HG03159 (cell line): ENCODE measurements at regions not wholly inside any gene's neighbourhood (a gene's known extent, or its start where the extent isn't known, plus 50 kb on each side); places are given as distances from the start of the nearest gene placed in this dataset.
"Not testable (repeated sequence)": the region's sequence is repeated elsewhere in the genome, so short reads cannot be mapped to it uniquely, and the experiment has no call there.

Experiments
- ATAC-seq: cut with Tn5 transposase; IDR thresholded peaks from one replicate; pipeline ENCODE4 v1.9.1; 2021; ENCODE audit warnings: mild to moderate bottlenecking, moderate library complexity; ENCODE audit not compliant: unreplicated experiment

- ATAC-seq, result no peak
Measured at GRCh38 chr12:28023156-28023887, 50.8 kb upstream of the PTHLH start.

DNA sequence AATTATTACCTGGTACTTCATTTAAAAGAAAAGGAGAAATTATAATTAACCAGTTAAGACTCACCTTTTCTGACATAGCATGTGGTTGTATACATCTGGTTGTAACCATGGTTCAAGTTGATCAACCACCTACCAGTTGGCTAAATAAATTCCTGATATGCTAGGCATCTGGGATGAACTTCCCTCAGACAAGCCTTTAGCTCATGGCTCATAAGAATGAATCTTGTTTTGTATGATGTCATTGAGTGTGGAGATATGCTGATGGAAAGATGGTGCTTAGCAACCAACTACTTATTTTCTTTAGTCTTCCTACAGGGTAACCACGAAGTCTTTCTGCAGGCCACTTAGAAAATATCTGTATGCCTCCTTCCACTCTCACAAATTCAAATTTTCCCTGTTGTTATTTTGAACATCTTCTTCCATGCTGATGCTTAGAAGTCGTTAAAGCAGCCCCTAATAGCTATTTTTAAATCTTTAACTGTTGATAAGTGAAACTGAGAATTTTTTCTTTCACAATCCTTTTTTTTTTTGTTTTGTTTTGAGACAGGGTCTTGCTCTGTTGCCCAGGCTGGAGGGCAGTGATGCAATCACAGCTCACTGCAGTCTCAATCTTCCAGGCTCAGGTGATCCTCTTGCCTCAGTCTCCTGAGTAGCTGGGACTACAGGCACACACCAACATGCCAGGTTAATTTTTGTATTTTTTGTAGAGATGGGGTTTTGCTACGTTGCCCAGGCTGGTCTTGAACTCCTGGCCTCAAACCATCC, 51.9 kb upstream of the PTHLH start:
- ATAC-seq, result no peak

GRCh38 chr12:28025821-28026505, 53.4 kb upstream of the PTHLH start:
- ATAC-seq, result no peak

GRCh38 chr12:28026701-28027100, 54.2 kb upstream of the PTHLH start:
- ATAC-seq, result no peak

DNA sequence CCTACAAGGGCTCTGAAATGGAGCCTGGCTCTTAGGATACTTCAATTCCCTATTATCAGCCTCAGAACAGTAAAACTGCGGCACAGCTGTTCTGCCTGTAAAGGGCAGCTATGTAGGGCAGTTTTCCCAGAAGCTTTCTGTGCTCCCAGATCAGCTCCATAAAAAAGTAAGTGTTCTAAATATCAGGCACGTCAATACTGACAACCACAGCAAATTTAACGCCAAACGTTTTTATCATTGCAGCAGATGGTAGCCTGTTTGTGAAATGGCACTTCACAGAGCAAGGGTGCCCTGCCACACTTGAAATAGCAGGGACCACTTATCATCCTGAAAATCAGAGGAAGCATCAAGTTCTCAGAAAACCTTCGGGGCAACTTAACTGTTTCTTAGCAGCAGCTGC, 54.8 kb upstream of the PTHLH start:
- no peak for ATAC-seq

DNA sequence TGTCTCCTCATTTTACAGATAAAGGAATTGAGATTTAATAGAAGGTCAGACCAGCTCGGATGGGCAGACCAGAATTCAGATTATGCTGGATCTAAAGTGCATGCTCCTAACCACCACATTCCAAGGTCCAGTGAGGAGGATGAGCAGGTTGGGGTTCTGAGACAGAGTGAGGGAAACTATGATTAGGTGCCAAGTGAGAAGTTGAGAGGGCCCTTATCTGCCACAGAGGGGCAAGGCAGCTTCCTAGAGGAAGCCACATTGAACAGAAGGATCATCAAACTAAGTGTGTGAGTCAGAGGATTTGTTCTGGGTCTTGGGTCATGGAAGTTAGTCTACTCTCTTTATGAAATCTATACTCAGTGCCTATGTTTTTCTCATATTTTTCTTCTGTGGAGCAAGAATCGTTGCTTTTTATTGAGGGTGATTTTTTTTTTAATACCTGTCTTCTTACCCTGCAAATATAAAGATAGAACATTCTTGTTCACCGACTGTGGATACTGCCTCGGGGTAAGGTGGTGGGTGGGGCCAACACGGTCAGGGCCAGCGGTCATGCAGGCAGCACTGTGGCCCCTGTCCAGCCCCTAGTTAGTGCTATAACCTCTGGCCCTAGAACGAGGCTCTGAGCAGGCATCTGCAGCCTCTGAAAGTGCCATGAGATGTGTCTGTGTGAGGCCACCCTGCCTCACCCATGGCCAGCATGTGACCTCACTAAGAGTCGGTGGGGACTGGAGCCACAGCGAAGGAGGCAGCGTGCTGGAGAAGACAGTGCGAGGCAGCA, 55.6 kb upstream of the PTHLH start:
- no peak for ATAC-seq

DNA sequence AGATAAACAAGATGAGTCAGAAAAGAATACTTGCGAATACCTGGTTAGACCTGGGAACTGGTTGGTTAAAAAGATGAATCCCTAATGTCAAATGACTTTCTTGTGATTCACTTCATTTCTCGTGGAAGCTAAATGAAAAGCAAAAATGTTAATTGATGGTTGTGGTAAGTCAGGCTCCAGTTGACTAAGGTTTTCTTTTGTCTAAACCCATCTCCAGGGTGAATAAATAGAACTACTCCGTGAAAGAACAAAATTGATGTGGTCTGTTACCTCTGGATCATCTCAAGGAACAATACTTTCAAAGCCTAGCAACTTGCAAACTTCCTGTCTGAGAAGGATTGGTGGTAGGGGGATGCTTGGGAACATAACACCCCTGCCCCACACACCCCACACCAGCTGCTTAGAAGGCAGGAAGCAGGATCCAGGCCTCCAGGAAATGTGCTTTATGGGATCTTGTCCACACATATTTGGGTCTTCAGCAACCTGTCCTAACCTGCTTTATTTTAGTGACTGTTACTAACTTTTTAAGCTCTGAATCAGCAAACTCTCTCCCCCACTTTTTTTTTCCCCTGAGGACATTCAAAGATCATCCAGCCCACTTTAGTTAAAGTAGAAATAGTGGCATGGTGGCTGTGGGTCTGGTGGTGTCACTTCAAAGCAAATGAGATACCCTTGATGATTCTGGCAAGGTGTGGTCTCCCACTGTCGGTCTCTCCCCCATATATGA, 60.4 kb upstream of the PTHLH start:
- ATAC-seq, result no peak

DNA sequence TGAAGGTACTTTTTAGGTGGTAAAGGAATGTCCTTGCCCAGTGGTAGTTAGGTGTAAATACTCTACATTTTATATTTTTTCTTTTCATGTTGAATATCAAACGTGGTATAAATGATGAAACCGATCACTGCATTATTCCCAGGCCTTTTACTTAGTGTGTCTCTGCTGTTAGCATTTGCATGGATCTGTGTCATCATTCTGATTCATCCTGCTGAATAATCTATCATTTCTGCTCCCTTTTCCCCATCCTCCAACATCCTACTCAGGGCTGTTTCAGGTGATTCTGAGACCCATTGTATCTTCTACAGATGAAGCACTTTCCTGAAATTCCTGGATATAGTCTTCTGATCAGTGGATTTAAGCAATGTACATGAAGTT, 61.0 kb upstream of the PTHLH start:
- no peak for ATAC-seq

GRCh38 chr12:28034271-28034670, 61.7 kb upstream of the PTHLH start:
- ATAC-seq, result no peak

DNA sequence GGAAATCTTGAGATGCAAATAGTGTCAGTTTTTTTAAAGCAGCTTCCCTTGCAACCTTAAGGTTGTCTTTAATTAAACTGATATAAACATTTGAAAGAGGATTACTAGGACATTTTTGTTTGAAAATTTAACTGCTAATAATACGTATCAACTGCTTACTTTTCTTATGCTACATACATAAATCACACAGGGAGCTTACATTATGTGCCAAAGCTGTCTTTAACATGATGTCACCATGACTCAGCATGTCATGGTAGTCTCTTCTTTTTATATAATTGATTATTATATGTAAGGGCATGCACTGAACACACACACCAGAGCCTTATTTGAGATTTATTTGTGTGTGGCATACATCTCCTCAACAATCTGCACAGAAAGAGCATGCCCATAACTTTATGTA, 63.0 kb upstream of the PTHLH start:
- ATAC-seq, result no peak

- no peak for ATAC-seq
Measured at GRCh38 chr12:28036940-28037339, 64.4 kb upstream of the PTHLH start.

DNA sequence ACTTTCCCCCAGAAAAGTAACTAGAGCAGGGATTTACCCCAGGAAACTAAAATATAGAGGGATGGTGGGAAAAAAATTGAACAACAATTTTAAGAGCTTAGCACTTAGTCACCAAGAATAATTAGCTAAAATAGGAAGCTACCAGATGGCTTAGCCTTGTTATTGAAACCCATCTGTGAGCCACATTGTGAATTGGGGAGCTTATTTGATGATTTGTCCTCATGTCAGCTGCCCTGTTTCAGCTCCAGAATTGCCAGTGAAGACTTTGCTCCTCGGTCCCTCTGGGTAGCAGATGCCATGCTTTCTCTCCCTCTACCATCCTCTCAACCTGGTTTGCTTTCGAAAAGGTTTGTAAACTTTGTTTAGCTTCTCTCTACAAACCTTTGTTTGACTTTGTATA, 67.7 kb upstream of the PTHLH start:
- ATAC-seq, result no peak

DNA sequence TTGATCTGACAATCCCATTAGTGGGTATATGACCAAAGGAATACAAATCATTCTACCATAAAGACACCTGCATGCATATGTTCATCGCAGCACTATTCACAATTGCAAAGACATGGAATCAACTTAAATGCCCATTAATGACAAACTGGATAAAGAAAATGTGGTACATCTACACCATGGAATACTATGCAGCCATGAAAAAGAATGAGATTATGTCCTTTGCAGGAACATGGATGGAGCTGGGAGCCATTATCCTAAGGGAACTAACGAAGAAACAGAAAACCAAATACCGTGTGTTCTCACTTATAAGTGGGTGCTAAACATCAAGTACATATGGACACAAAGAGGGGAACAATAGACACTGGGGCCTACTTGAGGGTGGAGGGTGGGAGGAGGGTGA, 74.1 kb upstream of the PTHLH start:
- ATAC-seq, result not testable (repeated sequence)

DNA sequence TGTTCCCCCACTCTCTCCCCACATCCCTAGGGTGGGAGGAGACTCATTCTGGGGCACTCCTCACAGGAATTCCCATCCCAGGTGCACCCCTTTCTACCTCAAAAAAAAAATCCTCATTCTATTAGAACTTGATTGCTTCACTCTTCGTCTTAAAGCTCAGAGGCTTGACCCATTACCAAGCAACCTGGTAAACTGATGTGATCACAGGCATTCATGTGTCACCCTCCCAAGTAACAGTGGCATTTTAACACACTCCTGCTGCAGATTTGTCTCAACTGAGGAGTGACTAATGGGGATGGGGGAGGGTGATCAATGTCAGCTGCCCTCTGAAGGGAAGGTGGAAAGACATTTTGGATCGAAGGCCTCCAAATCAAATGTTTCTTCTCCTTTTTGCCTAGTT, 78.1 kb upstream of the PTHLH start:
- no peak for ATAC-seq

- no peak for ATAC-seq
Measured at GRCh38 chr12:28051516-28052354, 79.2 kb upstream of the PTHLH start.

DNA sequence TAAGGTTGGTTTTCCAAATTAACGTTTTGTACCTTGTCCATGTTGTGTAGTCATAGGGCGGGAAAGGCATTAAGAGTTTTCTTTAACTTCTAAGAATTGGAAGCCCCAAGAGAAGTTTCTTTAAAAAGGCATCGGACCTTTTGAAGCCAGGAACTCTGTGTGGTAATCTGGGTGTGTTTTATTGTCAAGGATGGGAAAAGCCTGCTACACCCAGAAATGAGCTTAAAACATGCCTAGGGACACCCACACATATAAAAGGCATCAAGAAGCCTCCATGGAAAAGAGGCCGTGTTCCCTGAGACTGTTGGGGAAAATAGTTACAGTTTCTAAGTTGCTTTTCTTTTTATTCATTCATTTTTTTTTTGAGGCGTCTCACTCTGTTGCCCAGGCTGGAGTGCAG, 81.0 kb upstream of the PTHLH start:
- ATAC-seq, result no peak

GRCh38 chr12:28054583-28054982, 82.0 kb upstream of the PTHLH start:
- no peak for ATAC-seq

GRCh38 chr12:28057856-28058615, 85.5 kb upstream of the PTHLH start:
- no peak for ATAC-seq

- no peak for ATAC-seq
Measured at GRCh38 chr12:28059220-28059619, 86.7 kb upstream of the PTHLH start.
